GM21529 (cell line): ENCODE measurements at regions not wholly inside any gene's neighbourhood (a gene's known extent, or its start where the extent isn't known, plus 50 kb on each side); places are given as distances from the start of the nearest gene placed in this dataset.

Experiments used
- ATAC-seq: cut with Tn5 transposase; IDR thresholded peaks from one replicate; pipeline ENCODE4 v1.9.1; 2021; ENCODE audit not compliant: unreplicated experiment

DNA sequence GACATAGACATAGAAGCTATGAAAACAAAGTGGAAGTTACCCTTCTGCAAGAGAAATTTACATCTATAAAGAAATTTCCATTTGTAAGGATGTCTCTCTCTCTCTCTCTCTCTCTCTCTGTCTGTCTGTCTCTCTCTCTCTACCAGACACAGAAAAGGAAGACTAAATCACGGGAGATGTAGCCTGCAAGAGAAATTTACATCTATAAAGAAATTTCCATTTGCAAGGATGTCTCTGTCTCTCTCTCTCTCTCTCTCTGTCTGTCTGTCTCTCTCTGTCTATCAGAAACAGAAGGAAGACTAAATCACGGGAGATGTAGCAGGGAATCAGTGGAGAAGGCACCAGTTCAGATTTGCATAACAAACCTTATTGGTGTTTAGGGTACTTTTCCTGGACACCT, 65.6 kb upstream of the CTSO start:
- no peak for ATAC-seq

DNA sequence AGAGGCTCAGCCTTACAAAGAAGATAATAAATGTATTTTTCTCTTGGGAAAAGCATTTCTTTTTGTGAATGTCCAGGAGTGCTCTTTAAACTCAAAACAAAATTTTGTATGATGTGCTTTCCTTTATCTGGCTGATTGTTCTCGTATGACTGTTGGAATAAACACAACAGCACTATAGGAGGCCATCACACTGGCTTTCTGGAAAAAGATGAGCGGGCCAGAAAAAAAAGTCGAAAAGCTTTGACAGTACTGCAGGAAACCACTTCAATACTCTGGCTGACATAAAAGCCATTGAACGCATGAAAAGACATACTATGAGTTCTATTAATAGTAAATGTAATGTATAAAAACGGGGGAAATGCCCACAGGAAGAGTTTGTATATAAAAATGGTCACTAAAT, 64.7 kb upstream of the CTSO start:
- ATAC-seq, result no peak

DNA sequence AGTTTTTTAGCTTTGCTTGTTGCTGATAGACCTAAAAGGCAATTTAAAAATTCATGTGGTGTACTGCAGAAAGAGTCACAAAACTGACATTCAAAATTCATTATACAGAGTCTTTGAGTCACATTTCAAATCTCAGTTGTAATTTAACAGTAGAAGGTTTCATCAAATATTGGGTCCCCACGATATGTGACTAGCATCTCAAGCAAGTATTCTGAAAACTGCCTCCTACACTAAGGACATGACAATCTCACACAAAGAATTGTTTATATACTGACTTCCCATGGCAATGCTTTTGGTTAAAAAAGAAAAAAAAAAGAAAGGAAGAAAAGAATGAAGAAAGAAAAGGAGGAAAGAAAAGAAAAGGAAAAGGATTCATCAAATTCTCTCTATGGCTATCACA, 62.1 kb upstream of the CTSO start:
- ATAC-seq, result no peak

DNA sequence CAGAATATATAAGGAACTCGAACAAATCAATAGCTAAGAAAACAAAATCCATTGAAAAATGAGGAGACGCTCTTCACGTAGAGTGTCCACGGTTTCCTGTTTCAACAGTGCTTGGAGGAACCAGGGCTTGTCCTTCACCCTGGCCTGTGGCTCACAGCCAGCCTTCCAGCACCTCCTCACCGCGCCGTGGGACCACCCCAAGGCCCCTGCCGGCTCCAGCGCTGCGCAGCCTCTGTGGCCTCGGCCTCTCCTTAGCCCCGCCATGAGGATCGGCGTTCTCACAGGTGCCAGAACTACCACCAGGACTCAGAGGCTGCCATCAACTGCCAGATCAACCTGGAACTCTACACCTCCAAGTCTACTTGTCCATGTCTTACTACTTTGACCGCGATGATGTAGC, 52.5 kb upstream of the CTSO start:
- ATAC-seq, result no peak
